ENCODE measurements at regions not wholly inside any gene's neighbourhood (a gene's known extent, or its start where the extent isn't known, plus 50 kb on each side); places are given as distances from the start of the nearest gene placed in this dataset.

- DNase-seq (ENCODE audit: low read depth), result no peak
Observed at GRCh38 chr22:47692811-47693210, 930.4 kb downstream of the TBC1D22A start.

GRCh38 chr22:47691152-47691895, 928.9 kb downstream of the TBC1D22A start:
- no peak for DNase-seq (ENCODE audit: low read depth)

- no peak for DNase-seq (ENCODE audit: low read depth)
Observed at GRCh38 chr22:47690586-47690985, 928.1 kb downstream of the TBC1D22A start.

- DNase-seq (ENCODE audit: low read depth), result no peak
Observed at GRCh38 chr22:47690166-47690565, 927.7 kb downstream of the TBC1D22A start.

- no peak for DNase-seq (ENCODE audit: low read depth)
Observed at GRCh38 chr22:47687776-47688175, 925.3 kb downstream of the TBC1D22A start.

GRCh38 chr22:47687346-47687655, 924.9 kb downstream of the TBC1D22A start:
- DNase-seq (ENCODE audit: low read depth), result no peak

GRCh38 chr22:47686594-47687345, 924.3 kb downstream of the TBC1D22A start:
- DNase-seq (ENCODE audit: low read depth), result no peak

GRCh38 chr22:47681411-47682165, 919.1 kb downstream of the TBC1D22A start:
- no peak for DNase-seq (ENCODE audit: low read depth)

- DNase-seq (ENCODE audit: low read depth), result no peak
Observed at GRCh38 chr22:47678636-47679287, 916.3 kb downstream of the TBC1D22A start.

- DNase-seq (ENCODE audit: low read depth), result no peak
Observed at GRCh38 chr22:47678048-47678447, 915.6 kb downstream of the TBC1D22A start.

GRCh38 chr22:47676685-47677084, 914.2 kb downstream of the TBC1D22A start:
- DNase-seq (ENCODE audit: low read depth), result no peak

- no peak for DNase-seq (ENCODE audit: low read depth)
Observed at GRCh38 chr22:47674600-47674999, 912.1 kb downstream of the TBC1D22A start.

GRCh38 chr22:47673557-47673956, 911.1 kb downstream of the TBC1D22A start:
- no peak for DNase-seq (ENCODE audit: low read depth)

GRCh38 chr22:47672526-47672925, 910.1 kb downstream of the TBC1D22A start:
- DNase-seq (ENCODE audit: low read depth), result no peak

- no peak for DNase-seq (ENCODE audit: low read depth)
Observed at GRCh38 chr22:47665151-47665550, 902.7 kb downstream of the TBC1D22A start.

- no peak for DNase-seq (ENCODE audit: low read depth)
Observed at GRCh38 chr22:47663615-47664605, 901.5 kb downstream of the TBC1D22A start.

- no peak for DNase-seq (ENCODE audit: low read depth)
Observed at GRCh38 chr22:47659467-47660223, 897.2 kb downstream of the TBC1D22A start.

GRCh38 chr22:47658182-47658581, 895.7 kb downstream of the TBC1D22A start:
- no peak for DNase-seq (ENCODE audit: low read depth)

- no peak for DNase-seq (ENCODE audit: low read depth)
Observed at GRCh38 chr22:47657224-47657623, 894.8 kb downstream of the TBC1D22A start.

- no peak for DNase-seq (ENCODE audit: low read depth)
Observed at GRCh38 chr22:47656806-47657205, 894.4 kb downstream of the TBC1D22A start.
